ENCODE measurements at regions not wholly inside any gene's neighbourhood (a gene's known extent, or its start where the extent isn't known, plus 50 kb on each side); places are given as distances from the start of the nearest gene placed in this dataset.

DNA sequence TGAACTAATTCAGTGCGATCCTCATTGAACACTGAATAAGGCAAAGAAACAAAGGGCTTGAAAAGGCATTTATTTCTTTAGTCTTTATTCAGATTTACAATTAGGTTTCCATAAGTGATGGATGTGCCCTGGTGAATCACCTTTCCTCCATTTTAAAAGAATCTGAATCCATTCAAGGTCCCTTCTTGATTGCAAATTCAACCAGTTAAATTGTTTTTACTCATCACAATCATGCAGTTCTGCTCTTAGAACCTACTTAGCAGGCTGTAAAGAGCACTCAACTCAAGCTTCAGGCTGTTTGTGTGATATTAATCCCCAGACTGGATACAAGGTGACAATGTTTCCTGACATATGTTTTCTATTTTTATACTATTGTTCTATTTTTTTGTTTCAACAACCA, 321.0 kb downstream of the TBC1D4 start (continued):
- TF ChIP-seq ZNF274 (CRISPR knock-in tag; IDR thresholded peaks at IDR 0.05) (no peak), MAFF (IDR thresholded peaks at IDR 0.05; ENCODE audit: low read depth, low read length) (no peak), ZFAT (CRISPR knock-in tag; conservative IDR thresholded peaks at IDR 0.05) (no peak), NPAS2 (CRISPR knock-in tag; IDR thresholded peaks at IDR 0.05; ENCODE audit: borderline replicate concordance) (no peak)

DNA sequence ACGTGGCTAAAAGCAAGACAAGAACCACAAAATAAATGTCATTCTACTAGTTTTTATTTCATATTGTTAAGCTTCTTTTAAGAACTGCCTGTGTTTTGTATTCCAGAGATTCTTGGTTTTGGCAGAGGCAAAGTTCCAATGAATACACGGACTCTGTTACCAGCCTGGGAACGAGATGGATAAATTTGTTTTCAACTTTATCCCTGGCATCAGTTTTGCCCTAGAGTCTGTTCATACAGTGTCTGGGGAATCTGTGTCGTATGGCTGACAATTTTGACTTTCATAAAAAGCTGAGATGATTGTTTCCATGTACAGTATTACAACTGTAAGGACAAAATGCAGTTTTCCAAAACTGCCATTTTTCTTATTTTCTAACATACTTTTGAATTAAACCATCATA, 327.6 kb downstream of the TBC1D4 start:
- Histone ChIP-seq H3K4me3 (replicated peaks in 1 of 3; ENCODE audit: insufficient read depth in 1 of 3, low read depth in 2 of 3, low read length in 3 of 3) (no peak overlapping the region), H3K79me2 (ENCODE audit: insufficient read depth, low read length) (no peaks in the 10 kb centered on the region), H3K9me3 (ENCODE audit: low read length) (no peaks in the 10 kb centered on the region), H3K27me3 (ENCODE audit: control insufficient read depth in 1 of 2, insufficient read depth in 2 of 2, low read length in 2 of 2) (no peaks in the 10 kb centered on the region), H2AFZ (ENCODE audit: low read length) (no peak overlapping the region), H3K4me2 (ENCODE audit: low read depth, low read length) (no peak overlapping the region), H3K4me1 (ENCODE audit: insufficient read depth, low read length) (no peaks in the 10 kb centered on the region), H3K36me3 (replicated peaks in 1 of 2; ENCODE audit: control insufficient read depth in 1 of 2, insufficient read depth in 2 of 2, low read length in 2 of 2) (no peaks in the 10 kb centered on the region), H4K20me1 (ENCODE audit: insufficient read depth, low read length) (no peaks in the 10 kb centered on the region), H3K9ac (ENCODE audit: insufficient read depth, low read depth, low read length) (no peak overlapping the region), H3K27ac (ENCODE audit: extremely low read length, insufficient read depth, low read length) (no peak overlapping the region)
- POLR2A ChIA-PET: no interaction called here
- BruUV-seq (replicated peaks): no TSS peak
- DNase-seq (ENCODE audit: low spot score) (no peak), FAIRE-seq (no peak), ATAC-seq (no peak)
- 3% methylated on average over 4 of the region's 4 CpGs for WGBS (ENCODE audit: low lambda C conversion rate)
- in situ Hi-C loops (cut with HindIII; ENCODE audit: extremely low pct_ligation_motif_present, low pct_unique_long_range_greater_than_20kb) (no loop called here), intact Hi-C loops (cut with micrococcal nuclease; ENCODE audit: unreplicated experiment) (no loop called here)
- CTCF ChIA-PET (ENCODE audit: low intra/inter-chr PET ratio, low total read pairs): no interaction called here
- TF ChIP-seq RORA (CRISPR knock-in tag; IDR thresholded peaks at IDR 0.05): no peak
- no peak for TF ChIP-seq MLLT10 (CRISPR knock-in tag; IDR thresholded peaks at IDR 0.05)
- TF ChIP-seq, protein P1, sequence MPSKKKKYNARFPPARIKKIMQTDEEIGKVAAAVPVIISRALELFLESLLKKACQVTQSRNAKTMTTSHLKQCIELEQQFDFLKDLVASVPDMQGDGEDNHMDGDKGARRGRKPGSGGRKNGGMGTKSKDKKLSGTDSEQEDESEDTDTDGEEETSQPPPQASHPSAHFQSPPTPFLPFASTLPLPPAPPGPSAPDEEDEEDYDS (CRISPR knock-in tag; IDR thresholded peaks at IDR 0.05): no peak
- no peak for TF ChIP-seq THAP11 (CRISPR knock-in tag; IDR thresholded peaks at IDR 0.05)
- no peak for TF ChIP-seq ZNF24 (IDR thresholded peaks at IDR 0.05)
- no peak for TF ChIP-seq GATA4 (IDR thresholded peaks at IDR 0.05; ENCODE audit: borderline replicate concordance, low read depth)
- TF ChIP-seq, protein P2, sequence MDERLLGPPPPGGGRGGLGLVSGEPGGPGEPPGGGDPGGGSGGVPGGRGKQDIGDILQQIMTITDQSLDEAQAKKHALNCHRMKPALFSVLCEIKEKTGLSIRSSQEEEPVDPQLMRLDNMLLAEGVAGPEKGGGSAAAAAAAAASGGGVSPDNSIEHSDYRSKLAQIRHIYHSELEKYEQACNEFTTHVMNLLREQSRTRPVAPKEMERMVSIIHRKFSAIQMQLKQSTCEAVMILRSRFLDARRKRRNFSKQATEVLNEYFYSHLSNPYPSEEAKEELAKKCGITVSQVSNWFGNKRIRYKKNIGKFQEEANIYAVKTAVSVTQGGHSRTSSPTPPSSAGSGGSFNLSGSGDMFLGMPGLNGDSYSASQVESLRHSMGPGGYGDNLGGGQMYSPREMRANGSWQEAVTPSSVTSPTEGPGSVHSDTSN (CRISPR knock-in tag; IDR thresholded peaks at IDR 0.05): no peak
- no peak for TF ChIP-seq NFATC3 (CRISPR knock-in tag; IDR thresholded peaks at IDR 0.05)
- TF ChIP-seq NFKBIZ (CRISPR knock-in tag; IDR thresholded peaks at IDR 0.05): no peak
- no peak for TF ChIP-seq ZMYM2 (CRISPR knock-in tag; IDR thresholded peaks at IDR 0.05)
- TF ChIP-seq ZNF329 (CRISPR knock-in tag; IDR thresholded peaks at IDR 0.05; ENCODE audit: low read depth): no peak
- TF ChIP-seq HNRNPLL (IDR thresholded peaks at IDR 0.05; ENCODE audit: low read depth, low read length, poor library complexity, severe bottlenecking): no peak
- TF ChIP-seq ZNF292 (CRISPR knock-in tag; IDR thresholded peaks at IDR 0.05; ENCODE audit: borderline replicate concordance, low read depth): no peak
- no peak for TF ChIP-seq BCL6 (CRISPR knock-in tag; IDR thresholded peaks at IDR 0.05)
- TF ChIP-seq ZFP36L1 (CRISPR knock-in tag; IDR thresholded peaks at IDR 0.05): no peak
- no peak for TF ChIP-seq ZNF547 (CRISPR knock-in tag; IDR thresholded peaks at IDR 0.05)
